ENCODE measurements at regions not wholly inside any gene's neighbourhood (a gene's known extent, or its start where the extent isn't known, plus 50 kb on each side); places are given as distances from the start of the nearest gene placed in this dataset.

- TF ChIP-seq ZFX (IDR thresholded peaks at IDR 0.05) (no peak), CTCF (conservative IDR thresholded peaks at IDR 0.05) (no peak)
Measured at GRCh38 chr5:52466749-52467520, 320.8 kb upstream of the ITGA1 start.

GRCh38 chr5:52468976-52469375, 318.7 kb upstream of the ITGA1 start:
- no peak overlapping the region for H3K27ac ChIP-seq
- no peak for TF ChIP-seq ZFX (IDR thresholded peaks at IDR 0.05)
- no peak for TF ChIP-seq CTCF (conservative IDR thresholded peaks at IDR 0.05)

More at GRCh38 chr5:52466749-52467520, 320.8 kb upstream of the ITGA1 start:
- H3K27ac ChIP-seq: no peak overlapping the region

GRCh38 chr5:52469420-52469819, 318.3 kb upstream of the ITGA1 start:
- TF ChIP-seq CTCF (conservative IDR thresholded peaks at IDR 0.05) (no peak), ZFX (IDR thresholded peaks at IDR 0.05) (no peak)
- no peak overlapping the region for H3K27ac ChIP-seq

GRCh38 chr5:52469835-52470234, 317.9 kb upstream of the ITGA1 start:
- TF ChIP-seq ZFX (IDR thresholded peaks at IDR 0.05): no peak
- TF ChIP-seq CTCF (conservative IDR thresholded peaks at IDR 0.05): no peak
- H3K27ac ChIP-seq: no peak overlapping the region

GRCh38 chr5:52476346-52476745, 311.4 kb upstream of the ITGA1 start:
- no peak overlapping the region for H3K27ac ChIP-seq
- TF ChIP-seq ZFX (IDR thresholded peaks at IDR 0.05): no peak
- TF ChIP-seq CTCF (conservative IDR thresholded peaks at IDR 0.05): no peak

GRCh38 chr5:52481201-52481600, 306.5 kb upstream of the ITGA1 start:
- TF ChIP-seq CTCF (conservative IDR thresholded peaks at IDR 0.05): no peak
- no peak overlapping the region for H3K27ac ChIP-seq

- H3K27ac ChIP-seq: no peak overlapping the region
- TF ChIP-seq ZFX (IDR thresholded peaks at IDR 0.05) (no peak), CTCF (conservative IDR thresholded peaks at IDR 0.05) (no peak)
Measured at GRCh38 chr5:52481851-52482250, 305.9 kb upstream of the ITGA1 start.

Measured in C4-2B (cell line).